ENCODE measurements at regions not wholly inside any gene's neighbourhood (a gene's known extent, or its start where the extent isn't known, plus 50 kb on each side); places are given as distances from the start of the nearest gene placed in this dataset.

- TF ChIP-seq RERE (CRISPR knock-in tag; IDR thresholded peaks at IDR 0.05; ENCODE audit: low read depth) (no peak), ZNF264 (CRISPR knock-in tag; IDR thresholded peaks at IDR 0.05) (no peak), GPN1 (CRISPR knock-in tag; IDR thresholded peaks at IDR 0.05; ENCODE audit: borderline replicate concordance) (no peak), TOPORS (CRISPR knock-in tag; IDR thresholded peaks at IDR 0.05) (no peak), TOE1 (CRISPR knock-in tag; IDR thresholded peaks at IDR 0.05) (no peak), ZBTB49 (CRISPR knock-in tag; IDR thresholded peaks at IDR 0.05; ENCODE audit: borderline replicate concordance) (no peak), NKX3-1 (CRISPR knock-in tag; IDR thresholded peaks at IDR 0.05) (no peak), POLR2G (IDR thresholded peaks at IDR 0.05; ENCODE audit: low read depth, low read length) (peak; percentile 77), ZNF274 (CRISPR knock-in tag; IDR thresholded peaks at IDR 0.05) (no peak), ZNF563 (CRISPR knock-in tag; IDR thresholded peaks at IDR 0.05) (0 out of 2 replicates have a peak, but pooled peaks have one; percentile 7), KDM2A (CRISPR knock-in tag; IDR thresholded peaks at IDR 0.05; ENCODE audit: borderline replicate concordance, low read depth) (no peak), FOXA1 (IDR thresholded peaks at IDR 0.05) (no peak), FOXA1 (CRISPR knock-in tag; IDR thresholded peaks at IDR 0.05) (peak; percentile 37)
- TF ChIP-seq, protein P1, sequence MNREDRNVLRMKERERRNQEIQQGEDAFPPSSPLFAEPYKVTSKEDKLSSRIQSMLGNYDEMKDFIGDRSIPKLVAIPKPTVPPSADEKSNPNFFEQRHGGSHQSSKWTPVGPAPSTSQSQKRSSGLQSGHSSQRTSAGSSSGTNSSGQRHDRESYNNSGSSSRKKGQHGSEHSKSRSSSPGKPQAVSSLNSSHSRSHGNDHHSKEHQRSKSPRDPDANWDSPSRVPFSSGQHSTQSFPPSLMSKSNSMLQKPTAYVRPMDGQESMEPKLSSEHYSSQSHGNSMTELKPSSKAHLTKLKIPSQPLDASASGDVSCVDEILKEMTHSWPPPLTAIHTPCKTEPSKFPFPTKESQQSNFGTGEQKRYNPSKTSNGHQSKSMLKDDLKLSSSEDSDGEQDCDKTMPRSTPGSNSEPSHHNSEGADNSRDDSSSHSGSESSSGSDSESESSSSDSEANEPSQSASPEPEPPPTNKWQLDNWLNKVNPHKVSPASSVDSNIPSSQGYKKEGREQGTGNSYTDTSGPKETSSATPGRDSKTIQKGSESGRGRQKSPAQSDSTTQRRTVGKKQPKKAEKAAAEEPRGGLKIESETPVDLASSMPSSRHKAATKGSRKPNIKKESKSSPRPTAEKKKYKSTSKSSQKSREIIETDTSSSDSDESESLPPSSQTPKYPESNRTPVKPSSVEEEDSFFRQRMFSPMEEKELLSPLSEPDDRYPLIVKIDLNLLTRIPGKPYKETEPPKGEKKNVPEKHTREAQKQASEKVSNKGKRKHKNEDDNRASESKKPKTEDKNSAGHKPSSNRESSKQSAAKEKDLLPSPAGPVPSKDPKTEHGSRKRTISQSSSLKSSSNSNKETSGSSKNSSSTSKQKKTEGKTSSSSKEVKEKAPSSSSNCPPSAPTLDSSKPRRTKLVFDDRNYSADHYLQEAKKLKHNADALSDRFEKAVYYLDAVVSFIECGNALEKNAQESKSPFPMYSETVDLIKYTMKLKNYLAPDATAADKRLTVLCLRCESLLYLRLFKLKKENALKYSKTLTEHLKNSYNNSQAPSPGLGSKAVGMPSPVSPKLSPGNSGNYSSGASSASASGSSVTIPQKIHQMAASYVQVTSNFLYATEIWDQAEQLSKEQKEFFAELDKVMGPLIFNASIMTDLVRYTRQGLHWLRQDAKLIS (CRISPR knock-in tag; IDR thresholded peaks at IDR 0.05): no peak
- TF ChIP-seq, protein P2, sequence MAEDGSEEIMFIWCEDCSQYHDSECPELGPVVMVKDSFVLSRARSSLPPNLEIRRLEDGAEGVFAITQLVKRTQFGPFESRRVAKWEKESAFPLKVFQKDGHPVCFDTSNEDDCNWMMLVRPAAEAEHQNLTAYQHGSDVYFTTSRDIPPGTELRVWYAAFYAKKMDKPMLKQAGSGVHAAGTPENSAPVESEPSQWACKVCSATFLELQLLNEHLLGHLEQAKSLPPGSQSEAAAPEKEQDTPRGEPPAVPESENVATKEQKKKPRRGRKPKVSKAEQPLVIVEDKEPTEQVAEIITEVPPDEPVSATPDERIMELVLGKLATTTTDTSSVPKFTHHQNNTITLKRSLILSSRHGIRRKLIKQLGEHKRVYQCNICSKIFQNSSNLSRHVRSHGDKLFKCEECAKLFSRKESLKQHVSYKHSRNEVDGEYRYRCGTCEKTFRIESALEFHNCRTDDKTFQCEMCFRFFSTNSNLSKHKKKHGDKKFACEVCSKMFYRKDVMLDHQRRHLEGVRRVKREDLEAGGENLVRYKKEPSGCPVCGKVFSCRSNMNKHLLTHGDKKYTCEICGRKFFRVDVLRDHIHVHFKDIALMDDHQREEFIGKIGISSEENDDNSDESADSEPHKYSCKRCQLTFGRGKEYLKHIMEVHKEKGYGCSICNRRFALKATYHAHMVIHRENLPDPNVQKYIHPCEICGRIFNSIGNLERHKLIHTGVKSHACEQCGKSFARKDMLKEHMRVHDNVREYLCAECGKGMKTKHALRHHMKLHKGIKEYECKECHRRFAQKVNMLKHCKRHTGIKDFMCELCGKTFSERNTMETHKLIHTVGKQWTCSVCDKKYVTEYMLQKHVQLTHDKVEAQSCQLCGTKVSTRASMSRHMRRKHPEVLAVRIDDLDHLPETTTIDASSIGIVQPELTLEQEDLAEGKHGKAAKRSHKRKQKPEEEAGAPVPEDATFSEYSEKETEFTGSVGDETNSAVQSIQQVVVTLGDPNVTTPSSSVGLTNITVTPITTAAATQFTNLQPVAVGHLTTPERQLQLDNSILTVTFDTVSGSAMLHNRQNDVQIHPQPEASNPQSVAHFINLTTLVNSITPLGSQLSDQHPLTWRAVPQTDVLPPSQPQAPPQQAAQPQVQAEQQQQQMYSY (CRISPR knock-in tag; IDR thresholded peaks at IDR 0.05): no peak
These were observed 72.8 kb upstream of the BOD1 start (continued) for GRCh38 chr5:173689171-173689736.

Measured in HepG2 (cell line).